NCI-H82 treated with DMSO at 0.1 percent for 48 hours (cell line): ENCODE measurements at regions not wholly inside any gene's neighbourhood (a gene's known extent, or its start where the extent isn't known, plus 50 kb on each side); places are given as distances from the start of the nearest gene placed in this dataset.
A peak's percentile ranks its signal among the peaks of the same experiment; 100 is the strongest.

Experiments
- DNase-seq: peaks from one replicate; lab custom pipeline; 2025; ENCODE audit not compliant: unreplicated experiment; lab: John Stamatoyannopoulos, UW

DNA sequence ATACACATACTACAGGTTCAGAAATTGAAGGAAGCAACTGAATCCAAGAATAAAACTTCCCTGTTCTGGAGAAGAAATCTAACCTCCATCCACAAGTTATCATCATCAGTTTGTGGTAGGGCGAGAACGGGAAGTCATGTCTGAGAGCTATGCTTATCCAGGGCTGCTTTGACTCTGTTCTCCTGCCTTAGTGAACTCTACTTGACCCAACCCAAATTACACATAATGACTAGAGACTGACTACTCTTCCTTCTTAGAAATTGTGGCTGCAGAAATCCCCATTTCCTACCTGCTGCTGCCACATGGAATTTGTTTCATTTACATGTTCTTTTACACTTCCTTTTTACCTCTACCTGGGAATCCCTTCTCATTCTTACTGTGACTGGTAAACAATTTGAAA, 1102.6 kb upstream of the PIK3C3 start:
- no peak for DNase-seq

DNA sequence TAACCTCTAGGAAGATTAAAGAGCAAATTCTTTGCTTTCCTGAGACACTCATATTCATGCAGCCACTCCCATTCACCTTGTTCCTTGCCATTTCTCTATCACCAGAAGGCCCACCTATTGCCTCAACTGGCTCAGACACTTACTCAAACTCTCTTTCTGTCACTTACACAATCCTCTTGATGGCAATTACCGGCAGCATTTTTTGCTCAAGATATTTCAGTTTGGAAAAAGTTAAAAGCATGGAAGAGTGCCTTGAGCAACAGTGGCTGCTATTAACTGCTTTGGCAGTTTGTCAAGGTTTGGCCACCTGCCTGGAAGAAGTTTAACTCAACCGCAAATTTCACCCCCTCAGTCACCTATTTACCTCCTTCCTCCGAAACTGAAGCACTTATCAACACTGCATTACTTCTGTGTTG, 1104.0 kb upstream of the PIK3C3 start:
- DNase-seq, result no peak

DNA sequence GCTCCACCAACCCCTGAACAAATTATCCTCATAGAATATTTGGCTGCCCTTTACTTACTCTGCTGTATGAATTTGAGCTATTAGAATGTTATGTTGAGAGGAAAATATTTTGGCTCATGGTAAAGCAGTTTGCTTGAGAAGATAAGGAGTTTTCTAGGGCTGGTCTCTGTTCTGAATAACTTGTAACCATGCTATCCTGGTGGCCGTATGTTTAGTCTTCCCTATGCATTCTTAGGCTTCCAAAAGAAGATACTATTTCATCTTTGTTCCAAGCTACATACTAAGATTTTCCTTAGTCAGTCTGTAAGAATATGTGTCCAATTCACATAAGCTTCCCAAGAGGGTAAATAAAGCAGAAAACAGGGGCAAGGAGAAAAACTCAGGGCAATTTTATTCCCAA, 1105.1 kb upstream of the PIK3C3 start:
- no peak for DNase-seq

DNA sequence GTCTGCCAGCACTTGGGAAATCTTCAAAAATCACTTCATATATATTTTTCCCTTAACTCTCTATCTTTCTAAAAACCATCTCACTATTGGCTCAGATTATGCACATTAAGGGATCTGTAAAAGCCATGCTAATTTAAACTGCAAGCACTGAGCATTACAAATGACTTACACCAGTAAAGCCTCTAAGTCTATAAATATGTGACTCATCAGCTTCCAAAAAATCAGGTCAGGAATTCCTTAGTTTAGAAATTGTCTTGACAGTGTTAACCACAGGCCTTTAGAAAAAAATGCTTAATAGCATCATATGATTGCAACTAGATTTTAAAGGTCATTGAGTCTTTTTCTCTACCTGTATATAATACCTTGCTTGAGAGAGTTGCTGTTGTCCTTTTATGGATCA, 1113.6 kb upstream of the PIK3C3 start:
- no peak for DNase-seq

DNA sequence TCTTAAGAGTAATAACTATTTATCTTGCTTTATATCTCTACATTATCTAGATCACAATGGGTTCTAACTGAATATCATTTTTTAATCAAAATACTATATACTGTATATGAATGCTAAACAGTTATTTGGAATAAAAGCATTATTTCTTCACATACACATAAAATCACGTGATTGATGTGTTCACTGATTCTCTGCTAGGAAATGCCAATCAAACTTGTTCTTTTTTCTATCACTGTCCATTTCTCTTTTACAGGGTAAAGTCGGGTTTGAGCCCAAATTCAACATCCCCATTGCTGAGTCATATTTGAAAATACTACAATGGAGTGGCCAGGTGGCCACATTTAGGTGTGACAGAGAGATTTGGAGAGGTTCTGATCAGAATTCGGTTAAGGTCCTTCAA, 1114.0 kb upstream of the PIK3C3 start:
- DNase-seq, result no peak

DNA sequence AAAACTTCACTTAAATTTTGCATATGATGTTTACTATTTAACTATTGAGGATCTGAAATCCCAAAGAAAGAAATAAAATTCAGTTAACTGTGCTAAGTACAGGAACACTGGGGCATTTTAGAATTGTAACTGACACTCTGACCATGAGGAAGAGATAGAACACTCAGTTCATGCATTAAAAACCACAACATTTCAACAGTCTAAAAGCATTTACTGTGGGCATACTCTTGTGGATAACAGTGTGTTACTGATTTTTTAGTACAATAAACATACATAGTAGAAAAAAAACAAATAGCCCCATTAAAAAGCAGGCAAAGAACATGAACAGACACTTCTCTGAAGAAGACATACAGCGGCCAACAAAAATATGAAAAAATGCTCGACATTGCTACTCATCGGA, 1122.7 kb upstream of the PIK3C3 start:
- no peak for DNase-seq

DNA sequence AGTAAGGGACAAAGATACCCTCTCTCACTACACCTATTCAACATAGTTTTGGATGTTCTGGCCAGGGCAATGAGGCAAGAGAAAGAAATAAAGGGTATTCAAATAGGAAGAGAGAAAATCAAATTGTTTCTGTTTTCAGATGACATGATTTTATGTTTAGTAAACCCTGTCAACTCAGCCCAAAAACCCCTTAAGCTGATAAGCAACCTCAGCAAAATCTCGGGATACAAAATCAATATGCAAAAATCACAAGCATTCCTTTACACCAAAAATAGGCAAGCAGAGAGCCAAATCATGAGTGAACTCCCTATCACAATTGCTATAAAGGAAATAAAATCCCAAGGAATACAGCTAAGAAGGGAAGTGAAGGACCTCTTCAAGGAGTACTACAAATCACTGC, 1130.7 kb upstream of the PIK3C3 start:
- DNase-seq, result no peak

DNA sequence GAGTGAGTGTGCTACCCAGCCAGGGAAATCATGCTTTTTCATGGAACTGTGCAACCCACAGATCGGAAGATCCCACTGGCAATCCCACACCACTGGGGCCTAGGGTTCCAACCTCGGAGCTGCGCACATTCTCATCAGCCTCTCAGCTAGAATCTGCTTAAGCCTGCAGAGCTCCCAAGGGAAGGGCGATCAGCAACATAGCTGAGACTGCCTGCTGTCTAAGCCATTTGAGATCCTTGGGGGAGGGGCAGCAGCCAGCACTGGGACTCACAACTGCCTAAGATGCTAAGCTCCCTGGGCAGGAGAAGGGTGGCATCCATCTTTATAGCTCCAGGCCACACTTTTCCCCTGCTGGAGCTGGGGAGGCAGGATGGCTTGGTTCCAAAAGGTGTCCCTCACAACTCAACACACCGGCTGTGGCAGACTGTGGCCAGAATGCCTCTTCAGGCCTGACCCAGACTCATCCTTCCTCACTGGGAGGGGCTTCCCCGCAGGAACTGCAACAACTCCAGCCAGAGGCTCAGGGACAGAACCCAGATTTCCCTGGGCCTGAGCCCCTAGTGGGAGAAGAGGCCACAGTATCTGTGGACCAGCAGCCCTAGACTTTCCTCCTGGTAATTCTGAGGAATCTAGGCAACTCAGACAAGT, 1133.3 kb upstream of the PIK3C3 start:
- DNase-seq, result peak; percentile 75

DNA sequence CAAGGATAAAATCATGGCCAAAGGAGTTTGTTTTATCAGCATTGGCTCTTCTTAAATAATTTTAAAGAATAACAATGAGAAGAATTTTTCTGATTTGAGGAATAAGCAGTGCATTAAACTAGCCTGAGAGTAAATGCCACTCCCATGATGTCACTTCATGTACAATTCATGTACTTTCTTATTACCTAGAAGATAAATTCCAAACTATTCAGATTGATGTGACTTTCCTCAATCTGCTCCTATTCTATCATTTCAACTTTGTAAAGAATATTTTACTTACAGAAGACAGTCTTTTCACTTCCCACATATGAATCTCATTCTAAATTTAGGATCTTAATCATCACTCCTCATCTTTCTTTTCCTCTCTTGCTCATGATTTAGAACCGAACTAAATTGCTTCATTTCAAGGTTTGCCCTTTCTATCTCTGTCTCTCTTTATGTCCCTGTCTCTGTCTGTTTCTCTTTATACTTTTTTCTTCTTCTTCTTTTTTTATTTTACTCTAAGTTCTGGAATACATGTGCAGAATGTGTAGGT, 1142.0 kb upstream of the PIK3C3 start:
- DNase-seq, result no peak

DNA sequence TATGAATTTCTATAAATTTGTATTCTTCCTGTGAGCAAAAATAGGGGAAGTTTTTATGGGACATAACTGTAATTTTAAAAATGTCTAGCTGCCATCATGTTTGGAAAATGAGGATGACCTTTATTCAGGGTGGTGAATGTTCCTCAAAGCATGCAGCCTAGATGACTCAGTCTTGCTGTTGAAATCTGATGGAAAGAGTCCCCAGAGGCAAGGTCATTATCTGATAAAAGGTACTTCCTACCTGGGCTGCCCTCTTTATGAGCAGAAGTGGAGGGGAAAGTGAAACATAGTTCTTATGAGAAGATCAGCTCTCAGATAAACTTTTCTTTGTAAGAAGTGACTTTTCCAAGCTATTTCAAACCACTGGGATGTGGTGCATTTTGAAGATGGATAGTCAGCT, 1144.7 kb upstream of the PIK3C3 start:
- no peak for DNase-seq

DNA sequence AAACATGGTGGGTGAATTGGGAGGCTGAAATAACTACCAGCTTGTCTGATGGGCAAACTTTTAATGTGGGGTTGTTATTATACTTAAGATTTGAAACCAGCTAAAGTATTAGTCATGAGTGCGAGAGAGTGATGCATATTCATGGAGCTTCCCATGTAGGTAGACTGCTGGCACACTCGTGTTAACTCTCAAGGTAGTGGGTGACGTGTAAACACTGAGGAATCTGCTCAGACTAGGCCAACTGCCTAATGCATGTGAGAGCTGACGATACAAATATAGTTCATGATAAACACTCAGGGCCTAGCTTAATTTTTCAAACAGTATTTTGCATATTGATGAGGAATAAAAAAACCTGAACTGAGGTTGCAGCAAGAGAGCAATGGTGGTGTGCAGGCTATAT, 1165.7 kb upstream of the PIK3C3 start:
- DNase-seq, result no peak

DNA sequence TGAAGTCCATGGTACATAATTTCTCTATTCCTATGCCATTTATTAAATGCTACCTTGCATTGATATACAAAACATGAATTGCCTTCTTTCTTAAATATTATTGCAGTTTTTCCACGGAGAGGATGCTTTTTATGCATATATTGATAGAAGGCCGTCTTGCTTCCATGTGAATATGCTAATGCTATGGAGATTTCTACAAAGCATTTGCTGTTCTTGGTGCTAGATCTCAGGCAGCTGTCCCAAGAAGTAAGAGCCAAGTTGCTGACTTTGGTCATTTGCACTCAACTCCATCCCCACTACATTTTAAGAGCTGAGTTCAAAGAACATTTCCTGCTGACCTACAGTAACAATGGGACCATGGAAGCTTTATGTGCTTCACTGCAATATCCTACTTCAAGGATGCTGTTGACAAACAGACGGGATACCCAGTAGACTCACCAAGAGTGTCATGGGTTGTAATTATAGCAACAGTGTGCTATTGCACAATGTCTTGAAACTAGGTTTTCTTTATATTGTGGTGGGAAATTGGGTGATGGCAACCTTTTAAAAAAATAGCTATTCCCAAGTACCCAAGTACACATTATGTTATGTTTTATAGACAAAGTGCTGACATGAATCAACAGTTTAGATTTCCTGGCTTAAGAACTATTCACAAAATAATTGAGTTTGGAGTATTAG, 1172.4 kb upstream of the PIK3C3 start:
- DNase-seq, result no peak

DNA sequence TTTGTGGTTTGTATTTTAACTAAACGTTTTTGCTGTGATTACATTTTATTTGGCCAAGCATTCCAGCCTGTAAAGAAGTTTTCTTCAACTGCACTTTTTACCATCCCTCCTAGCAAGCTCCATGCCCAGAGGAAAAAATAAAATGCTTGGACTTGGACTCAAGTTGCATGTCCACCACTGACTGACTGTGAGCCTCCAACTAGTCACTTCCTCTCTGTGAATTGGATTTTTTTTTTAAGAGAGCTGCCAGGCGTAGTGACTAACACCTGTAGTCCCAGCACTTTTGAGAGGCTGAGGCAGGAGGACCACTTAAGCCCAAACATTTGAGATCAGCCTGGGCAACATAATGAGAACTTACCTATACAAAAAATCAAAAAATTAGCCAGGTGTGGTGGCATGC, 1185.2 kb upstream of the PIK3C3 start:
- no peak for DNase-seq

DNA sequence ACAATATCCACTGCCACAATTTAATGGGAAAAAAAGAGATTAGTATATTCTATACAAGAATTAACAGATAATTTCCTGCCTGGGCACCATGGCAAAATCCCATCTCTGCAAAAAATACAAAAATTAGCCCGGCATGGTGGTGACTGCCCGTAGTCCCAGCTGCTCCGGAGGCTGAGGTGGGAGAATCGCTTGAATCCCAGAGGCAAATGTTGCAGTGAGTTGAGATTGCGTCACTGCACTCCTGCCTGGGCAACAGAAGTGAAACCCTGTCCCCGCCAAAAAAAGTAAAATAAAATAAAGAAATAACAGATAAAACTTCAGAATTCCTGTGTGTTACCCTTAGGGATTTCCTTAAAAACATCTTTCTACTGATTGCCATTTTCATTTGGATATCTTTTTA, 1194.8 kb upstream of the PIK3C3 start:
- no peak for DNase-seq

DNA sequence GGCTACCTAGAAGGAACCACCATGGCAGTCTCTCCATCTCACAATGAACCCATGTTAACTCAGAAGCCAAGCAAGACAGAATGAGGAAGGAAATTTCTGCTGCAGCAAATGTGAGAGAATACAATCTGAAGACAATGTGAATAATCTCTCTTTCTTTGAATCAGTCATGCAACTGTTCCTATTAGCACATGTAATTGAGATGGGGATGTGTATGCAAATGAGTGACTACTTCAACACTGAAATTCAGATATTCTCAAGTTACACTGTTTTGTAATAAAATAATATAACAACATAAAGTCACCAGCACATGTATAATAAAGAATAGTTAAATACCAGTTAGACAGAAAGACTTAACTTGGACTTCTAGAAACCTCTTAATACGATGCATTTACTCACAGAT, 1200.6 kb upstream of the PIK3C3 start:
- no peak for DNase-seq

DNA sequence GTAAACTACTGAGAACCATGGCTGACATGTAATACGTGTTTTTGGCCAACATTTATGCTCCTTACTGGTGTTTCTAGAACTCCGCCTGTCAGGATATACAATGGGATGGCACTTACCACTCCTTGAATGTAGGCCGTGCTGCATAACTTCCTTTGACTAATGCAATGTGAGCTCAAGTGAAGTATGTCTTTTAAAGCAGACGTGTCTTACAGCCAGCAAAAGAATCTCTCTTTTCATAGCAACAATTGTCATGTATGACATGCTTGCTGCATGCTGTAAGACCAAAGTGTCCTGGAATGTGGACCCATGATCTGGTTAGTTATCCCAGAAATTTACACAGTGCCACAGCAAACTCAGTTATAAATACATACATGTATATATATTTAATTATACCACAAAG, 1202.7 kb upstream of the PIK3C3 start:
- no peak for DNase-seq

DNA sequence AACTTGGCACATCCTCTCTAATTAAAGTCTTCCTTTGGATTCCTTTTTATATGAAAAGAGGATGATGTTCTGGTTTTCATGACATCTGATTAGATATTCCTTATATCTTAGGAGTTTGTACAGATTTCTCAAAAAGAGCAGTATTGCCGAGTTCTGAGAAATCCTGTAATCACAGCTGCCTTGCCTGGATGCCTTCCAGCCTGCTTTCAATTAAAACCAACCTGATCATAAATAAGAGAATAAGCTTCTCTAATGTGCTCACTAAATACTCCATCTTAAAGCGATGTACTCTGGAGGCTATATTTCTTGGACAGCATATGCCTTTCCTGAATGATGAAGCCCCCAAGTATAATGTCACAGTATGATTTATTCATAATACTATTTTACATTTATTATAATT, 1203.8 kb upstream of the PIK3C3 start:
- DNase-seq, result peak; percentile 28

DNA sequence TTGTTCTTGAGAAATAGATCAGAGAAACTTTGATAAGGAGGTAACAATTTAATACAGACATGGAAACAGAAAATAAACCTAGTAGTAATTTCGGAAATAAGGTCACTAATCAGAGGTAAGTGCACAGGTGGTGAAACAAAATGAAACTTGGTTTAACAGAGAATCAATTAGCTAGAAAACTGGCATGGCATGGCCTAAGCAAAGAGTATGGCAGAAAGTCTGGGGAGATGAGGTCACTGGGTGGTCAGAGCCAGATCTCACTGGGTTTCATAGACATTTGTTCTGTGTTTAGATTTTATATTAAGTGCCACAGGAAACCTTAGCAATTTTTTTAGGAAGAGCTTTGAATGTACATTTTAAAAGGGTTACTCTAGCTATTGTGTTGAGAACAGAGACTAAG, 1216.0 kb upstream of the PIK3C3 start:
- DNase-seq, result no peak

DNA sequence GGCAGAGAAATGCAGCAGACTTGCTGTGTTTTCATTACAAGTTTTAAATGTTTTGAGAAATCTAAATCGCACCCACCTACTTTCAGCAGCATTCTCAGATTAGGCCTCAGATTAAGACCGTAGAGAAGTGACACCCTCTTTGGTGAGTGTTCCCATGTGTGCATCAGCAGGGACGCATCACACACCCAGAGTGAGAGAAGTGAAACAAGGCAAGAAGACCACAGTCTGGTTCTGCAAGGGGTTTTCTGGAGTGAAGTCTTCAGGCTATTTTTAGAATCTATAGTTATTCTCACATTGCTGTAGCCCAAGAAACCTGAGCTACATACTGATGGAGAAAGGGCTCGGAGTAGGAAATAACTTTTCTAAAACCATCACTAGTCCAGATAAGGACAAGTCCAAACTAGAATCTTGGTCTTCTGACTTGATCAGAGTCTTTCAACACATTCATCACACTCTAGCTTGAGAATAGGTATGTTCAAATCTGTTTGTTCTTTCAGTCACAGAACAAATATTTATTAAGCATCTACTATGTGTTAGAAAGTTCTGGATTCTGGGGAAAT, 1216.6 kb upstream of the PIK3C3 start:
- DNase-seq, result no peak

DNA sequence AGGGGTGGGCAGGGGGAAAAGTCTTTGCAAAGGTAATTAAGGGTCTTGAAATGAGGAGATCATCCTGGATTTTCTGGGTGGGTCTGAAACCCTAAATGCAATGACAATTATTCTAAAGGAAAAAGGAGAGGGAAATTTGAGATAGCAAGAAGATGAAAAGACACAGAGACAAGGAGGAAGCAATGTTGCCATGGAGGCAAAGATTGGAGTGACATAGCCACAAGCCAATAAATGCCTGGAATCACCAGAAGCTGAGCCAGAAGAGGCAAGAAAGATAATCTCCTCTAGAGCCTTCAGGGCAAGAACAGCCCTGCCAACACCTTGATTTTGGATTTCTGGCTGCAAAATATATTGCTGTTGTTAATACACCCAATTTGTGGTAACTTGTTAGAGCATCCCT, 1246.3 kb upstream of the PIK3C3 start:
- no peak for DNase-seq

DNA sequence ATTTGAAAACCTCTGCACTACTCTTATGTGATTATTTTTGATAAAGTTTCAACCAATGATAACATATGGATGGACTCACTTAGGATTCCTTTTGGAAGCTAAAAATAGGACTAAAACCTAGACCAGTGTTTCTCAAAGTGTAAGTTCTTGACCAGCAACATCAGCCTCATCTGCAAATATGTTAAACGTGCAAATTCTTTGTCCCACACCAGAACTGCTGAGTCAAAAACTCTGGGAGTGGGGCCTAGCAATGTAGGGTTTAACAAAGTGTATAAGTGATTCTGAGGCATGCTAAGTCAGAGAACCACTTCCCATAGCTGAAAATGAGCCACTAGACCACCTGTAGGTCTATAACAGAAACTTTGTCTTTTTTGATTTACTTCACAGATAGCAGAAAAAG, 1247.2 kb upstream of the PIK3C3 start:
- DNase-seq, result no peak

DNA sequence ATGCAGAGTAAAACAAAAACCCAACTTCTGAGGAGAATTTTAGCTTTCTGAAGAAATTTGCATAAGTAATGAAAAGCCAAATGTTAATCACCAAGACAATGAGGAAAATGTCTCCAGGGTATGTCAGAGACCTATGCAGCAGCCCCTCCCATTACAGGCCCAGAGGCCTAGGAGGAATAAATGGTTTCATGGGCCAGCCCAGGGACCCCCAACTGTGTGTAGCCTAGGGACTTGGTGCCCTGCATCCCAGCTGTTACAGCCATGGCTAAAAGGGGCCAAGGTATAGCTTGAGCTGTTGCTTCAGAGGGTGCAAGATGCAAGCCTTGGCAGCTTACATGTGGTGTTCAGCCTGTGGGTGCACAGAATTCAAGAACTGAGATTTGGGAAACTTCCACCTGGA, 1256.9 kb upstream of the PIK3C3 start:
- no peak for DNase-seq

DNA sequence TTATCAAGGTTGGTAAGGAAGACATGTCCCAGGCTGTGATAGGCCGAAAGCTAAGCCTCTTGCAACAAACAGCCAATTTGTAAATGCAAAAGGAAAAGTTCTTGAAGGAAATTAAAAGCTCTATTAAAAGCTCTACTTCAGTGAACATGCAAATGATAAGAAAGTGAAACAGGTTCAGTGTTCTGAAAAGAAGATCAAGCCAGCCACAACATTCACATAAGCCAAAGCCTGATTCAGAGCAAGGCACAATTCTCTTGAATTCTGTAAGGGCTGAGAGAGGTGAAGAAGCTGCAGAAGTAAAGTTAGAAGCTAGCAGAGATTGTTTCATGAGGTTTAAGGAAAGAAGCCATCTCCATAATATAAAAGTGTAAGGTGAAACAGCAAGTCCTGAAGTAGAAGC, 1259.5 kb upstream of the PIK3C3 start:
- no peak for DNase-seq
